Head of caudate nucleus (tissue), 42 donors: ENCODE measurements at regions not wholly inside any gene's neighbourhood (a gene's known extent, or its start where the extent isn't known, plus 50 kb on each side); places are given as distances from the start of the nearest gene placed in this dataset.

Experiments used
- DNase-seq, 42 donors: peaks; one replicate each; pipeline versions ENCODE4 v3.0.0 to v3.0.0-alpha.2; 2020 to 2021; ENCODE audit warnings: mixed read lengths in 7 of 42
- intact Hi-C: fragments of 100-400 bp; cut with DNase I; formaldehyde crosslinking; loops from one replicate; pipeline ENCODE4 v1.15.0; 2022

DNA sequence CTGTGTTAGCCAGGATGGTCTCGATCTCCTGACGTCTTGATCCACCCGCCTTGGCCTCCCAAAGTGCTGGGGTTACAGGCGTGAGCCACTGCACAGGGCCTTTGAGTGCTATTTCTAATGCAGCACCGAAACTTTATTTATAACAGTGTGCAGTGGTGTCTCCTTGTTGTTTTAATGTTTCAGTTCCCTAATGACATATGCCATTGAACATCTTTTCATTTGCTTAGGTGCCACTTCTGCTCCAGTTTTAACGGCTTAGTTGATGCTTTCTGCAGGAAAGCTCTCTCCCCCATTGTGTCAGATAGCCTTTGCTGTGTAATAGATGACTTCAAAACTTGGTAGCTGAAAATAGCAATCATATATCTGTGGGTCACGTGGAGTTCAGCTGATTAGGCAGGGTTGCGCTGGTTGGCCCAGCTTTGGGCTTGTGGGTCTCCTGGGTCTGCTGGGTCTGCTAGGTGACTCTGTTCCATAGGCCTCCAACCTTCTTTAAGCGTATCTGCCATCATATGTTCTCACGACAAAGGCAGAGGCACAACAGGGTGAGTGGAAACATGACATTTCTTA lies 76.4 kb upstream of the SHISA3 start:
- intact Hi-C loops = no loop called here
- no peak for DNase-seq

DNA sequence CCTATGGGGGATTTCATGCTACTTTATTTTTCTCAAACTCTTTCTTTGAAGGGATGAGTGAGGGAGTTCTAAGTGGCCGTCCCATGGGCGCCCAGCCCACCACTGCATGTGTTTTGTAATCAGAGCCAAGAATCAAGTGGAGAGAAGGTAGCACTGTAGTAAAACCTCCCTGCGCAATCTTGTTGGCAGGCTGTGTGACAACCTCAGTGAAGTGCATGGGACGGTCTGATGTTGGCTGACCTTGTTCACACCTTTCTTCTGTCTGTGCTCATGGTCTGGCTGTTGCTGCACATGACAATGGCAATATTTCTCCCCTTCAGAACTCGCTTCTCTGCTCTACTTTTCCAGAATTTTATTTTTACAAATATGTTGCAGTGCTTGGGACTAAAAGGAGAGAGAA lies 71.2 kb upstream of the SHISA3 start:
- intact Hi-C loops = no loop called here
- DNase-seq = no peak

DNA sequence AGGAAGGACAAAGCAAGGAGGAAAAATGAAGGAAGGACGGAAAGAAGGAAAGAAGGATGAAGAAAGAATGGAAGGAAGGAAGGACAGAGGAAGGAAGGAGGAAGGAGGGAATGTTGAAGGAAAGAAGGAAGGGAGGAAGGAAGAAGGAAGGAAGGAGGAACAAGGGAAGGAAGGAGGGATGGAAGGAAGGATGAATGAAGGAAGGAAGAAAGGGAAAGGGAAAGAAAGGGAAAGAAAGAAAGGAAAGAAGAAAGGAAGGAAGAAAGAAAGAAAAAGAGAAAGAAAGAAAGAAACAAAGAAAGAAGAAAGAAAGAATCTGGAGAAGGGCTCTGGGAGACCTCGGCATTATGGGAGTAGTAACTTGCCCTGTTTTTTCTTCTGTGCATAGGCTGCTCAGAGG lies 70.8 kb upstream of the SHISA3 start:
- no peak for DNase-seq
- intact Hi-C loops = no loop called here

DNA sequence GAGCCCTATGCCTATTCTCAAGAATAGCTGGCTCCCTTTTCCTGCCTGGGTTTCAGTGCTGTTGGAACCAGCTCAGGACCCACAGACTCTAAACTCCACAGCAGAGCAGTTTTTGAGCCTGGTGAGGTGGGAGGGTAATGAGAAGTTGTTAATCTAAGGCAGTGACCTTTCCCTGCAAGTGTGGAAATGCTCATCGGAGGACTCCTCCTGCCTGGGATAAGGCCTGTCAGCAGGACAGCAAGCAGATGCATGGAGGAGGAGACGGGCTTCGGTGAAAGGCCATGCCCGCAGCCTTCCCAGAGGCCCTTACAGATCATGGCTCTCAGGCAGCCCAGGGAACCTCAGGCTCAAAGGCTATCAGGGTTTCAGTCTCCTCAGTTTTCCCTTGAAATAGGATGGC lies 70.0 kb upstream of the SHISA3 start:
- no peak for DNase-seq
- intact Hi-C loops = no loop called here

DNA sequence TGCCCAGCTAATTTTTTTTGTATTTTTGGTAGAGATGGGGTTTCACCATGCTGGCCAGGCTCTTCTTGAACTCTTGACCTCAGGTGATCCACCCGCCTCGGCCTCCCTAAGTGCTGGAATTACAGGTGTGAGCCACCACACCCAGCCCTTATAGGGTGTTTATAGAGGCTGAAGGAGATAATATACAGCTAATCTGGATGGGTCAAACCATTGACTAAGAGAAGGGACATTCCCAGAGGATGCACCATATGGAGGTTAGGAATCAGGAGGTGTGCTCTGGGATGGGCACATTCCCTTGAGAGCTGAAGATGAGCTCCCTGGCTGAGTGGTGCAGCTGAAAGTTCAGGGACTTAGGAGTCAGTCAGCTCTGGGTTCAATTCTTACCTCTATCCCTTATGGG lies 68.3 kb upstream of the SHISA3 start:
- intact Hi-C loops = no loop called here
- DNase-seq = no peak

- no peak for DNase-seq
- intact Hi-C loops = no loop called here
Observed at GRCh38 chr4:42329421-42329820, 67.9 kb upstream of the SHISA3 start.

DNA sequence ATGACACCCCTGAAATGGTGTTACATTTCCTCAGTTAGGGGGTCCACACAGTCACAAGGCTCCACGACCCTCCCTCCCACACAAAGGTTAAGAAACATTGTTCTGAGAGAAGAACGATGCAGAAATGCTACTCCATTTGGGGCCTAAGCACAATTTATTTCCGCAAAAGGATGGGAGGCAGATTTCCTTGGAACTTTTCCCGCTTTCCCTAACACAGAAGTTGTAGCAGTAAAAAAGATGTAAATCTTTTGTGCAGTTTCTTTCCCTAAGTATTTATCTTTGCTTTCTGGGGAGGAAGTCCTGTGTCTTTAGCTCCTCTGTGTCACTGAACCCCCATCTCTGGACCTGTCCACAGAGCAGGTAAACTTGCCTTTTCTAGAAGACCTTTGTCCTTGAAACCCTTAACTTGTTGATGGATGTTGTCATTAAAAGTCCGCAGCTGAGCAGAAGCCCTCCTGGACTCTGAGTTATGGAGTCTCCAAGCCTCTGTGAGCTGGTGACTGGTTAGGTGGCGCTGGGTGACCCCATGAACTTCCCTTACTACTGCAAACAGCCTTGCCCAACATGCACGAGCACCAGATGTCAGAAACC lies 67.2 kb upstream of the SHISA3 start:
- intact Hi-C loops = no loop called here
- no peak for DNase-seq

GRCh38 chr4:42331040-42331439 lies 66.2 kb upstream of the SHISA3 start:
- intact Hi-C loops = no loop called here
- no peak for DNase-seq

GRCh38 chr4:42331914-42332368 lies 65.3 kb upstream of the SHISA3 start:
- intact Hi-C loops = no loop called here
- no peak for DNase-seq

- DNase-seq = no peak
- intact Hi-C loops = no loop called here
Observed at GRCh38 chr4:42339935-42340406, 57.3 kb upstream of the SHISA3 start.

GRCh38 chr4:42341518-42342026 lies 55.7 kb upstream of the SHISA3 start:
- no peak for DNase-seq
- intact Hi-C loops = no loop called here

DNA sequence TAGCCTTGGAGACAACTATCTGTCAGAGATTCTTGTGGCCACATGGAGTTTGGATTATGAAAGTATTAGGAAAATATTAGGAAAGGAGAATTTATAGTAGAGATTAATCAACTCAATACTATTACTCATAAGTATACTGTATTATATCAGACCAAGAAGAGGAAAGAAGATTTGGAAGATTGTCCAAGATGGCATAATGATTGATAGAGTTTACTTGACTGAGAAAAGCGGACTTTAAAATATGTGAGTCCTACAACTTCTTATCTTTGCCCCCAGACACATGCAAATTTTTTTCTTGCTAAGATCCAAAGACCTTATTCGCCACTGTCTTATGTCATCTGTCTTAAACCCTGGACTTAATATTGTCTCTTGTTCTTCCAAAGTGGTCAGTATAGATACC lies 54.8 kb upstream of the SHISA3 start:
- DNase-seq = no peak
- intact Hi-C loops = no loop called here

GRCh38 chr4:42344309-42344708 lies 53.0 kb upstream of the SHISA3 start:
- no peak for DNase-seq
- intact Hi-C loops = no loop called here

- DNase-seq = no peak
- intact Hi-C loops = no loop called here
Observed at GRCh38 chr4:42344749-42345148, 52.5 kb upstream of the SHISA3 start.

DNA sequence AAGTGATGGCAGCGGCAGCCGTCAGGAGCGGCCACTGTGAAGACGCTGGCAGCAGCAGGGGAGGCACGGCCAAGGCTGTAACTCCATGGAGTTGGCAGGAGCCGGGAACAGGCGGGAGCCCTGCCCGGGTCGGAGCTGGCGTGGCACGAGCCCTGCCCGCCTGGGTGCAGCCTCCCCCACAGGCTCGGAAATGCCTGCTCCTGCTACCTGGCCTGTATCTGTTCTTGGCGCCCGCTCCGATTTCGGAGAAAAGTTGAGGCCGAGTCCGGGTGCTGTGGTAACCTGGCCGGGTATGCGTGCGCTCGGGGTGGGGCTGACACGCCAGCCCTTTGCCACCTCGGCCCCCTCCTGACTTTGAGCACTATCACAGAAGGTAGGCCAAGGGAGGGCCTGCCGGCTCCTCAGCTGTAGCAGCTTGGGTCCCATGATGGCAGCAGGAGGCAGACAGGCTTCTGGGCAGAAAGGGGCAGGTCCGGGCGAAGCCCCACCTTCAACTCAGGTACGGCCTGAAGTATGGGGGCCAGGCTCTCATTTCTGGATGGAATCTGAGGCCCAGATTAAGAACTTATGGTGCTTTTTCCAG lies 51.2 kb upstream of the SHISA3 start:
- intact Hi-C loops = no loop called here
- DNase-seq = no peak

GRCh38 chr4:42347076-42347475 lies 50.2 kb upstream of the SHISA3 start:
- no peak for DNase-seq
- intact Hi-C loops = no loop called here
